ENCODE measurements at regions not wholly inside any gene's neighbourhood (a gene's known extent, or its start where the extent isn't known, plus 50 kb on each side); places are given as distances from the start of the nearest gene placed in this dataset.

GRCh38 chr5:110242950-110243349 lies 483.5 kb downstream of the TMEM232 start:
- BruUV-seq (replicated peaks): no TSS peak
- no peak for DNase-seq
- no peak for TF ChIP-seq CTCF (IDR thresholded peaks at IDR 0.05; ENCODE audit: insufficient read depth in 1 of 2, low read depth in 1 of 2, low read length in 1 of 2, severe bottlenecking in 1 of 2, unreplicated experiment in 1 of 2)
- intact Hi-C loops (cut with micrococcal nuclease; ENCODE audit: unreplicated experiment): no loop called here
- ChIA-PET POLR2A (no interaction called here), CTCF (no interaction called here)
- Histone ChIP-seq H3K9me3 (no peaks in the 10 kb centered on the region), H3K4me3 (ENCODE audit: low read depth, low read length) (no peak overlapping the region), H3K36me3 (ENCODE audit: control insufficient read depth, insufficient read depth, low read length) (no peaks in the 10 kb centered on the region), H3K4me1 (no peaks in the 10 kb centered on the region), H3K27me3 (replicated peaks; ENCODE audit: control insufficient read depth, insufficient read depth, low read length) (no peaks in the 10 kb centered on the region)
- Mint-ChIP-seq H3K27ac (ENCODE audit: unreplicated experiment) (no peak overlapping the region), H3K36me3 (ENCODE audit: insufficient read depth, unreplicated experiment) (no peaks in the 10 kb centered on the region), H3K4me1 (ENCODE audit: low read depth, unreplicated experiment) (no peaks in the 10 kb centered on the region), H3K4me3 (ENCODE audit: unreplicated experiment) (no peak overlapping the region), H3K9me3 (ENCODE audit: unreplicated experiment) (no peaks in the 10 kb centered on the region), H3K27me3 (ENCODE audit: insufficient read depth, unreplicated experiment) (peaks cover 3% of the 10 kb centered on the region)

- Mint-ChIP-seq H3K36me3 (ENCODE audit: insufficient read depth, unreplicated experiment) (no peaks in the 10 kb centered on the region), H3K27ac (ENCODE audit: unreplicated experiment) (no peak overlapping the region), H3K27me3 (ENCODE audit: insufficient read depth, unreplicated experiment) (peaks cover 7% of the 10 kb centered on the region), H3K4me1 (ENCODE audit: low read depth, unreplicated experiment) (no peaks in the 10 kb centered on the region), H3K4me3 (ENCODE audit: unreplicated experiment) (no peak overlapping the region), H3K9me3 (ENCODE audit: unreplicated experiment) (no peaks in the 10 kb centered on the region)
- ChIA-PET POLR2A (no interaction called here), CTCF (no interaction called here)
- Histone ChIP-seq H3K4me3 (ENCODE audit: low read depth, low read length) (no peak overlapping the region), H3K27me3 (replicated peaks; ENCODE audit: control insufficient read depth, insufficient read depth, low read length) (no peaks in the 10 kb centered on the region), H3K4me1 (no peaks in the 10 kb centered on the region), H3K9me3 (no peaks in the 10 kb centered on the region), H3K36me3 (ENCODE audit: control insufficient read depth, insufficient read depth, low read length) (no peaks in the 10 kb centered on the region)
- intact Hi-C loops (cut with micrococcal nuclease; ENCODE audit: unreplicated experiment): no loop called here
- no peak for TF ChIP-seq CTCF (IDR thresholded peaks at IDR 0.05; ENCODE audit: insufficient read depth in 1 of 2, low read depth in 1 of 2, low read length in 1 of 2, severe bottlenecking in 1 of 2, unreplicated experiment in 1 of 2)
- no peak for DNase-seq
- no TSS peak for BruUV-seq (replicated peaks)
Measured at GRCh38 chr5:110248921-110249320, 477.6 kb downstream of the TMEM232 start.

GRCh38 chr5:110250355-110250754 lies 476.1 kb downstream of the TMEM232 start:
- H3K27me3 Mint-ChIP-seq (ENCODE audit: insufficient read depth, unreplicated experiment): peaks cover 7% of the 10 kb centered on the region
- intact Hi-C loops (cut with micrococcal nuclease; ENCODE audit: unreplicated experiment): no loop called here
- H3K4me3 Mint-ChIP-seq (ENCODE audit: unreplicated experiment): no peak overlapping the region
- no peak for DNase-seq
- Histone ChIP-seq H3K27me3 (replicated peaks; ENCODE audit: control insufficient read depth, insufficient read depth, low read length) (no peaks in the 10 kb centered on the region), H3K36me3 (ENCODE audit: control insufficient read depth, insufficient read depth, low read length) (no peaks in the 10 kb centered on the region), H3K4me3 (ENCODE audit: low read depth, low read length) (no peak overlapping the region), H3K4me1 (no peaks in the 10 kb centered on the region), H3K9me3 (no peaks in the 10 kb centered on the region)
- H3K27ac Mint-ChIP-seq (ENCODE audit: unreplicated experiment): no peak overlapping the region
- H3K4me1 Mint-ChIP-seq (ENCODE audit: low read depth, unreplicated experiment): no peaks in the 10 kb centered on the region
- TF ChIP-seq CTCF (IDR thresholded peaks at IDR 0.05; ENCODE audit: insufficient read depth in 1 of 2, low read depth in 1 of 2, low read length in 1 of 2, severe bottlenecking in 1 of 2, unreplicated experiment in 1 of 2): no peak
- no peaks in the 10 kb centered on the region for H3K36me3 Mint-ChIP-seq (ENCODE audit: insufficient read depth, unreplicated experiment)
- no TSS peak for BruUV-seq (replicated peaks)
- ChIA-PET POLR2A (no interaction called here), CTCF (no interaction called here)
- no peaks in the 10 kb centered on the region for H3K9me3 Mint-ChIP-seq (ENCODE audit: unreplicated experiment)
